ENCODE measurements at regions not wholly inside any gene's neighbourhood (a gene's known extent, or its start where the extent isn't known, plus 50 kb on each side); places are given as distances from the start of the nearest gene placed in this dataset.
A peak's percentile ranks its signal among the peaks of the same experiment; 100 is the strongest.

DNA sequence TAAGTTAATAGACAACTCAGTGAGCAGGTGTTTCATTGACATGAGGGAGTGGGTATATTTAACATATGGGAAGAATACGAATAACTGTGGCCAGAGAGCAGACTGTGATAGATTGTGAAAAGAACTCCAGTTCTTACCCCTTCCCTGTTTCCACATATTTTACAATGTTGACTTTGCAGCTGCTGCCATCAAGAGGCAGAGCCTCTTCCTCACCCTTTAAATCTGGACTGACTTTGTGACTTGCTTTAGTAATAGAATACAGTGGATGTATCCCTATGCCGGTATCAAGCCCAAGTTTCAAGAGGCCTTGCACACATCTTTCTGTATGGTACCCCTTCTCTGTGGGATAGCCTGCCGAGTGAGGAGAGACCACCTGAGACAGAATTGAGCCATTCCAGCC is 356.7 kb downstream of the ETNK1 start:
- no peaks in the 10 kb centered on the region for H3K36me3 Mint-ChIP-seq (ENCODE audit: insufficient read depth in 1 of 3, low read depth in 3 of 3)
- H4K8ac ChIP-seq (replicated peaks; ENCODE audit: insufficient read length, low read depth, low read length), result no peak overlapping the region
- H3K4me1 ChIP-seq (ENCODE audit: insufficient read depth, low read length), result no peaks in the 10 kb centered on the region
- H2AK5ac ChIP-seq (ENCODE audit: insufficient read length, low read length), result no peak overlapping the region
- H3K4me3 Mint-ChIP-seq, result no peak overlapping the region
- H3K79me2 ChIP-seq (ENCODE audit: insufficient read depth, low read length), result no peaks in the 10 kb centered on the region
- H3K14ac ChIP-seq (ENCODE audit: insufficient read depth, low read length), result no peak overlapping the region
- no peak overlapping the region for H2BK5ac ChIP-seq (ENCODE audit: insufficient read length, low read length)
- H4K91ac ChIP-seq (ENCODE audit: insufficient read length, low read depth, low read length), result no peak overlapping the region
- no peak for DNase-seq
- no peaks in the 10 kb centered on the region for H3K9me3 Mint-ChIP-seq
- WGBS (ENCODE audit: extremely low coverage, insufficient read length, low lambda C conversion rate), result no CpG with 5 or more reads among the region's 3 CpGs
- peaks cover 4 to 11% of the 10 kb centered on the region in 2 experiments for H3K4me1 Mint-ChIP-seq
- H2AFZ ChIP-seq (ENCODE audit: low read length), result no peak overlapping the region
- no peak overlapping the region for H4K5ac ChIP-seq (ENCODE audit: insufficient read length, low read depth, low read length)
- no peaks in the 10 kb centered on the region for H3K79me1 ChIP-seq (ENCODE audit: insufficient read depth, low read depth, low read length, poor library complexity, severe bottlenecking)
- no peak overlapping the region for H3K18ac ChIP-seq (ENCODE audit: insufficient read length, low read depth, low read length)
- no peak overlapping the region for H2BK20ac ChIP-seq (ENCODE audit: low read depth, low read length, poor library complexity, severe bottlenecking)
- no peaks in the 10 kb centered on the region for H3K27me3 ChIP-seq (ENCODE audit: insufficient read depth, low read length)
- H3K4ac ChIP-seq (ENCODE audit: low read depth, low read length), result no peak overlapping the region
- H3K27ac ChIP-seq (ENCODE audit: insufficient read length, low read depth, low read length), result no peak overlapping the region
- no peak overlapping the region for H3K9ac ChIP-seq (ENCODE audit: extremely low read depth, insufficient read length, low read length)
- H3K4me2 ChIP-seq (ENCODE audit: insufficient read depth, insufficient read length, low read length), result no peak overlapping the region
- TF ChIP-seq, protein P1, sequence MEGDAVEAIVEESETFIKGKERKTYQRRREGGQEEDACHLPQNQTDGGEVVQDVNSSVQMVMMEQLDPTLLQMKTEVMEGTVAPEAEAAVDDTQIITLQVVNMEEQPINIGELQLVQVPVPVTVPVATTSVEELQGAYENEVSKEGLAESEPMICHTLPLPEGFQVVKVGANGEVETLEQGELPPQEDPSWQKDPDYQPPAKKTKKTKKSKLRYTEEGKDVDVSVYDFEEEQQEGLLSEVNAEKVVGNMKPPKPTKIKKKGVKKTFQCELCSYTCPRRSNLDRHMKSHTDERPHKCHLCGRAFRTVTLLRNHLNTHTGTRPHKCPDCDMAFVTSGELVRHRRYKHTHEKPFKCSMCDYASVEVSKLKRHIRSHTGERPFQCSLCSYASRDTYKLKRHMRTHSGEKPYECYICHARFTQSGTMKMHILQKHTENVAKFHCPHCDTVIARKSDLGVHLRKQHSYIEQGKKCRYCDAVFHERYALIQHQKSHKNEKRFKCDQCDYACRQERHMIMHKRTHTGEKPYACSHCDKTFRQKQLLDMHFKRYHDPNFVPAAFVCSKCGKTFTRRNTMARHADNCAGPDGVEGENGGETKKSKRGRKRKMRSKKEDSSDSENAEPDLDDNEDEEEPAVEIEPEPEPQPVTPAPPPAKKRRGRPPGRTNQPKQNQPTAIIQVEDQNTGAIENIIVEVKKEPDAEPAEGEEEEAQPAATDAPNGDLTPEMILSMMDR (conservative IDR thresholded peaks at IDR 0.05), result peak; percentile 37; the same call in 1 of the 3 replicates
- peak overlapping the region in 1 of 3 experiments; percentile 46; a peak in 1 of 7 replicates for H3K27ac Mint-ChIP-seq
- no peaks in the 10 kb centered on the region for H3K23me2 ChIP-seq (ENCODE audit: insufficient read length, low read depth, low read length, poor library complexity, severe bottlenecking)
- no peak overlapping the region for H3K56ac ChIP-seq (ENCODE audit: insufficient read length, low read depth, low read length)
- no peaks in the 10 kb centered on the region for H3K27me3 Mint-ChIP-seq (ENCODE audit: low read depth)
- H4K20me1 ChIP-seq (ENCODE audit: control insufficient read depth, insufficient read depth, insufficient read length), result no peaks in the 10 kb centered on the region
- H3T11ph ChIP-seq (ENCODE audit: low read length), result no peak overlapping the region
- no peak overlapping the region for H2BK15ac ChIP-seq (ENCODE audit: low read depth, low read length)
- H3K9me3 ChIP-seq (ENCODE audit: control insufficient read depth, low read depth, low read length), result no peaks in the 10 kb centered on the region
- H2BK12ac ChIP-seq (ENCODE audit: insufficient read length, low read depth, low read length), result no peak overlapping the region
- H3K23ac ChIP-seq (ENCODE audit: insufficient read length, low read depth, low read length), result no peak overlapping the region
- H2BK120ac ChIP-seq (ENCODE audit: low read depth, low read length, poor library complexity, severe bottlenecking), result no peak overlapping the region
